HL-60 (cell line): ENCODE measurements at regions not wholly inside any gene's neighbourhood (a gene's known extent, or its start where the extent isn't known, plus 50 kb on each side); places are given as distances from the start of the nearest gene placed in this dataset.

Experiments used
- DNase-seq, 2 experiments: peaks; one replicate each; pipeline ENCODE4 v3.0.0-alpha.2; 2010 to 2020; ENCODE audit warnings: low read depth in 1 of 2, low spot score in 1 of 2
- H3K27ac ChIP-seq: fragments of 250-450 bp; sonication (Bioruptor Pico); replicated peaks from 2 replicates; pipeline ENCODE4 v1.5.1; 2020; ENCODE audit warnings: mild to moderate bottlenecking, moderate library complexity
- H3K27me3 ChIP-seq: fragments of 250-450 bp; sonication (Bioruptor Pico); 2 replicates; pipeline ENCODE4 v1.5.1; 2021; ENCODE audit warnings: mild to moderate bottlenecking, moderate library complexity; ENCODE audit not compliant: insufficient read depth, poor library complexity, severe bottlenecking
- H3K4me3 ChIP-seq: replicated peaks from 2 replicates; pipeline ENCODE4 v1.5.1; 2011; ENCODE audit warnings: mild to moderate bottlenecking, control low read depth, low read length; ENCODE audit not compliant: insufficient read depth
- CTCF ChIP-seq: IDR thresholded peaks from one replicate; pipeline ENCODE4 v1.5.1; 2011; ENCODE audit warnings: low read length, control low read depth, inconsistent platforms; ENCODE audit not compliant: insufficient read depth
- GABPA ChIP-seq: IDR thresholded peaks from 2 replicates; pipeline ENCODE4 v1.6.1; 2012; ENCODE audit warnings: low read depth
- POLR2AphosphoS5 ChIP-seq: IDR thresholded peaks from 2 replicates; pipeline ENCODE4 v1.6.1; 2012; ENCODE audit warnings: low read depth
- REST ChIP-seq: IDR thresholded peaks from 2 replicates; pipeline ENCODE4 v1.6.1; 2012; ENCODE audit warnings: low read depth; ENCODE audit not compliant: insufficient replicate concordance
- SPI1 ChIP-seq: IDR thresholded peaks from 2 replicates; pipeline ENCODE4 v1.6.1; 2012; ENCODE audit warnings: low read depth, mild to moderate bottlenecking, borderline replicate concordance

DNA sequence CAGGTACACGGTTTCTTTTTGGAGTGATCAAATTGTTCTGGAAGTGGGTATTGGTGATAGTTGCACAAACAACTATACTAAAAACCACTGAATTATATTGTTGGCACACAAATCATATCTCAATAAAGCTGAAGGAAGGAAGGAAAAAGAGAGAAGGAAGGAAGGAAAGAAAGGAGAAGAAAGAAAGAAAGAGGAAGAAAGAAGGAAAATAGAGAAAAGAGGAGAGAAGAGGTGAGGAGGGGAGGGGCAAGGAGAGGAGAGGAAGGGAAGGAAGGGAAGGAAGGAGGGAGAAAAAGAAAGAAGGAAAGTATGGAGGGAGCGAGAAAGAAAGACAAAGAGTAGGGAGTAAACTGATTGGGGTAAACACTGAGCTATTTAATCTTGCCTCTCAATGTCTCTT is 77.9 kb upstream of the TSC22D2 start:
- no peak for DNase-seq
- no peak for TF ChIP-seq GABPA
- TF ChIP-seq REST, result no peak
- TF ChIP-seq CTCF, result no peak
- TF ChIP-seq SPI1, result no peak
- TF ChIP-seq POLR2AphosphoS5, result no peak
- Histone ChIP-seq H3K27ac (no peak overlapping the region), H3K4me3 (no peak overlapping the region), H3K27me3 (no peaks in the 10 kb centered on the region)

DNA sequence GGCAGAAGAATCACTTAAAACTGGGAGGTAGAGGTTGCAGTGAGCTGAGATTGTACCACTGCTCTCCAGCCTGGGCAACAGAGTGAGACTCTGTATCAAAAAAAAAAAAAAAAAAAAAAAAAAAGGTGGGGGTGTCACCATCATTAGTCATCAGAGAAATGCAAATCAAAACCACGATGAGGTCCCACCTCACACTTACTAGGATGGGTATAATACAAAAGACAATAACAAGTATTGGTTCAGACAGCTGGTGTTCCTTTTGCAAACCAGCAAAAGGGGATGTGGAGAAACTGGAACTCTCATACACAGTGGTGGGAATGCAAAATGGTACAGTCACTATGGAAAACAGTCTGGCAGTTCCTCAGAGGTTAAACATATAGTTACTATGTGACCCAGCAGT is 78.7 kb upstream of the TSC22D2 start:
- no peak for TF ChIP-seq GABPA
- no peak for TF ChIP-seq CTCF
- TF ChIP-seq REST, result no peak
- no peak for TF ChIP-seq SPI1
- no peak for TF ChIP-seq POLR2AphosphoS5
- H3K27me3 ChIP-seq, result no peaks in the 10 kb centered on the region
- H3K4me3 ChIP-seq, result no peak overlapping the region
- no peak overlapping the region for H3K27ac ChIP-seq
- no peak for DNase-seq

GRCh38 chr3:150328654-150329040 is 79.5 kb upstream of the TSC22D2 start:
- DNase-seq, result no peak
- TF ChIP-seq CTCF (no peak), GABPA (no peak), POLR2AphosphoS5 (no peak), REST (no peak), SPI1 (no peak)
- Histone ChIP-seq H3K4me3 (no peak overlapping the region), H3K27ac (no peak overlapping the region), H3K27me3 (no peaks in the 10 kb centered on the region)
